ENCODE measurements at regions not wholly inside any gene's neighbourhood (a gene's known extent, or its start where the extent isn't known, plus 50 kb on each side); places are given as distances from the start of the nearest gene placed in this dataset.

DNA sequence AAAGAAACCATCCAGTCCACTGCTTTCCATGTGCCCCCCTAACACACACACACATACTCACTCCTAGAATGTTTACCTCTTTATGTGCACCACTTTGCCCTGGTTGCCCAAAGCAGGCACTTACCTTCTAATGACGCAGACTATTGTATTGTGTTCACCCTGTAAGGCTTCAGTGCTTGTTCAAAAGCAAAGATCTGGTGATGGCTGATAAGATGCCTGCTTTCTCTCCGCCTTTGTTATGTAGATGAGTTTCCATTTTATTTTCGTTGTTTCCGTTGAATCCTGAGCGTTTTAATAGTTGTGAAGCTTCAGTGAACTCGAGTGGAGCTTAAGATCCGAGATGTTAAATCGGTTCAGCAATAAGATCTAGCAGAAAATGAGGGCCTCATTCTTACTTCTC lies 452.7 kb downstream of the TMEM114 start:
- TF ChIP-seq POLR2A (IDR thresholded peaks at IDR 0.05) (no peak), CTCF (IDR thresholded peaks at IDR 0.05) (no peak)
